Mesenchymal stem cell (in vitro differentiated cells and primary cell): ENCODE measurements at regions not wholly inside any gene's neighbourhood (a gene's known extent, or its start where the extent isn't known, plus 50 kb on each side); places are given as distances from the start of the nearest gene placed in this dataset.
A peak's percentile ranks its signal among the peaks of the same experiment; 100 is the strongest.

Experiments
- DNase-seq: peaks from one replicate; pipeline ENCODE4 v3.0.0-alpha.2; 2013
- H2AFZ ChIP-seq: one replicate; pipeline ENCODE4 v1.6.1; 2013; ENCODE audit warnings: low read depth, mild to moderate bottlenecking, control low read depth, inconsistent platforms, low read length, moderate library complexity
- H2AK5ac ChIP-seq: 2 replicates; pipeline ENCODE4 v1.6.1; 2013; ENCODE audit warnings: low read length, moderate library complexity, mild to moderate bottlenecking, inconsistent platforms; ENCODE audit not compliant: severe bottlenecking
- H2BK120ac ChIP-seq: one replicate; pipeline ENCODE4 v1.6.1; 2013; ENCODE audit warnings: low read depth, mild to moderate bottlenecking, inconsistent platforms, low read length, moderate library complexity
- H2BK12ac ChIP-seq, 2 experiments: one replicate each; pipeline ENCODE4 v1.6.1; 2013; ENCODE audit warnings: inconsistent platforms in 2 of 2, low read length in 2 of 2, mild to moderate bottlenecking in 2 of 2, moderate library complexity in 2 of 2, control low read depth in 1 of 2
- H2BK15ac ChIP-seq: one replicate; pipeline ENCODE4 v1.6.1; 2013; ENCODE audit warnings: mild to moderate bottlenecking, low read depth, inconsistent platforms; ENCODE audit not compliant: poor library complexity, severe bottlenecking
- H2BK5ac ChIP-seq: 2 replicates; pipeline ENCODE4 v1.6.1; 2013; ENCODE audit warnings: low read depth, mild to moderate bottlenecking, low read length, control low read depth, inconsistent platforms; ENCODE audit not compliant: poor library complexity, severe bottlenecking
- H3K14ac ChIP-seq, 2 experiments: one replicate each; pipeline ENCODE4 v1.6.1; 2013; ENCODE audit warnings: inconsistent platforms in 2 of 2, low read length in 2 of 2, control low read depth in 1 of 2, mild to moderate bottlenecking in 1 of 2, moderate library complexity in 1 of 2
- H3K18ac ChIP-seq, 2 experiments: one replicate each; pipeline ENCODE4 v1.6.1; 2013; ENCODE audit warnings: inconsistent platforms in 2 of 2, low read length in 2 of 2, control low read depth in 1 of 2, low read depth in 1 of 2, mild to moderate bottlenecking in 1 of 2
- H3K23ac ChIP-seq, 2 experiments: one replicate each; pipeline ENCODE4 v1.6.1; 2013; ENCODE audit warnings: inconsistent platforms in 2 of 2, low read length in 2 of 2, mild to moderate bottlenecking in 2 of 2, moderate library complexity in 2 of 2, control low read depth in 1 of 2
- H3K27ac ChIP-seq: 2 replicates; pipeline ENCODE4 v1.5.1; 2013; ENCODE audit warnings: mild to moderate bottlenecking, moderate library complexity, low read length, control low read depth, inconsistent platforms; ENCODE audit not compliant: poor library complexity, severe bottlenecking
- H3K27me3 ChIP-seq, 2 experiments: 2 replicates each; pipeline versions ENCODE4 v1.6.1 to v1.7.0; 2013; ENCODE audit warnings: low read length in 2 of 2, mild to moderate bottlenecking in 2 of 2, moderate library complexity in 2 of 2, control low read depth in 1 of 2, inconsistent platforms in 1 of 2; ENCODE audit not compliant: control insufficient read depth in 1 of 2, insufficient read depth in 1 of 2
- H3K36me3 ChIP-seq, 2 experiments: 2 replicates each; pipeline versions ENCODE4 v1.6.1 to v1.7.0; 2013; ENCODE audit warnings: low read length in 2 of 2, control low read depth in 1 of 2, inconsistent platforms in 1 of 2, low read depth in 1 of 2, mild to moderate bottlenecking in 1 of 2; ENCODE audit not compliant: insufficient read depth in 2 of 2, control insufficient read depth in 1 of 2
- H3K4ac ChIP-seq, 2 experiments: one replicate each; pipeline ENCODE4 v1.6.1; 2013; ENCODE audit warnings: inconsistent platforms in 2 of 2, low read length in 2 of 2, mild to moderate bottlenecking in 2 of 2, moderate library complexity in 2 of 2, control low read depth in 1 of 2, low read depth in 1 of 2
- H3K4me1 ChIP-seq: 2 replicates; pipeline ENCODE4 v1.6.1; 2013; ENCODE audit warnings: low read depth, low read length, control low read depth; ENCODE audit not compliant: control insufficient read depth, insufficient read depth
- H3K4me2 ChIP-seq: 2 replicates; pipeline ENCODE4 v1.6.1; 2013; ENCODE audit warnings: low read length, mild to moderate bottlenecking, inconsistent platforms; ENCODE audit not compliant: poor library complexity, severe bottlenecking
- H3K4me3 ChIP-seq, 2 experiments: 2 replicates each; pipeline versions ENCODE4 v1.5.1 to v1.7.0; 2013; ENCODE audit warnings: low read length in 2 of 2, mild to moderate bottlenecking in 2 of 2, control low read depth in 1 of 2, low read depth in 1 of 2; ENCODE audit not compliant: insufficient read depth in 1 of 2
- H3K79me1 ChIP-seq: replicated peaks from 2 replicates; pipeline ENCODE4 v1.6.1; 2013; ENCODE audit warnings: mild to moderate bottlenecking, control low read depth, low read length, inconsistent platforms; ENCODE audit not compliant: poor library complexity, severe bottlenecking
- H3K9ac ChIP-seq: 2 replicates; pipeline ENCODE4 v1.7.0; 2013; ENCODE audit warnings: mild to moderate bottlenecking, low read length, moderate library complexity
- H3K9me3 ChIP-seq: 2 replicates; pipeline ENCODE4 v1.7.0; 2013; ENCODE audit warnings: mild to moderate bottlenecking, low read length; ENCODE audit not compliant: control insufficient read depth
- H4K8ac ChIP-seq: one replicate; pipeline ENCODE4 v1.6.1; 2013; ENCODE audit warnings: inconsistent platforms, mild to moderate bottlenecking, low read length, moderate library complexity
- H4K91ac ChIP-seq: one replicate; pipeline ENCODE4 v1.6.1; 2013; ENCODE audit warnings: mild to moderate bottlenecking, low read length, inconsistent platforms
- WGBS: methylation state at CpG from one replicate; pipeline ENCODE4 v1.1.7; 2013; ENCODE audit warnings: mixed read lengths; 5-methylcytosine and 5-hydroxymethylcytosine counted together

- Histone ChIP-seq H4K8ac (no peak overlapping the region), H2BK5ac (no peak overlapping the region), H3K4me3 (no peak overlapping the region), H2BK12ac (no peak overlapping the region), H3K36me3 (no peaks in the 10 kb centered on the region), H2AK5ac (no peak overlapping the region), H3K4me2 (no peak overlapping the region), H4K91ac (no peak overlapping the region), H3K18ac (no peak overlapping the region), H3K4ac (no peak overlapping the region), H2BK15ac (no peak overlapping the region), H3K27ac (no peak overlapping the region), H3K4me1 (no peaks in the 10 kb centered on the region), H3K14ac (no peak overlapping the region), H3K9ac (no peak overlapping the region), H3K27me3 (no peaks in the 10 kb centered on the region), H3K9me3 (no peaks in the 10 kb centered on the region), H3K79me1 (no peaks in the 10 kb centered on the region), H2BK120ac (no peak overlapping the region), H3K23ac (no peak overlapping the region), H2AFZ (no peak overlapping the region)
- DNase-seq, result no peak
Observed at GRCh38 chr4:89486673-89487072, 179.1 kb upstream of the GPRIN3 start.

GRCh38 chr4:89486042-89486441 lies 178.4 kb upstream of the GPRIN3 start:
- Histone ChIP-seq H2BK5ac (no peak overlapping the region), H3K4ac (no peak overlapping the region), H4K8ac (no peak overlapping the region), H2AK5ac (no peak overlapping the region), H2BK120ac (no peak overlapping the region), H3K79me1 (no peaks in the 10 kb centered on the region), H2BK12ac (no peak overlapping the region), H3K23ac (no peak overlapping the region), H3K4me1 (no peaks in the 10 kb centered on the region), H2AFZ (no peak overlapping the region), H4K91ac (no peak overlapping the region), H3K4me2 (no peak overlapping the region), H3K14ac (no peak overlapping the region), H3K9me3 (no peaks in the 10 kb centered on the region), H3K27me3 (no peaks in the 10 kb centered on the region), H3K9ac (no peak overlapping the region), H3K36me3 (no peaks in the 10 kb centered on the region), H3K18ac (no peak overlapping the region), H3K27ac (no peak overlapping the region), H2BK15ac (no peak overlapping the region), H3K4me3 (no peak overlapping the region)
- DNase-seq, result peak; percentile 54
- 37% methylated on average over 2 of the region's 3 CpGs for WGBS

- Histone ChIP-seq H3K27ac (no peak overlapping the region), H2AK5ac (no peak overlapping the region), H3K23ac (no peak overlapping the region), H2AFZ (no peak overlapping the region), H3K27me3 (no peaks in the 10 kb centered on the region), H3K18ac (no peak overlapping the region), H2BK5ac (no peak overlapping the region), H2BK120ac (no peak overlapping the region), H2BK12ac (no peak overlapping the region), H3K36me3 (no peaks in the 10 kb centered on the region), H3K4me1 (no peaks in the 10 kb centered on the region), H3K9me3 (no peaks in the 10 kb centered on the region), H3K9ac (no peak overlapping the region), H3K14ac (no peak overlapping the region), H3K4ac (no peak overlapping the region), H3K4me2 (no peak overlapping the region), H4K8ac (no peak overlapping the region), H3K4me3 (no peak overlapping the region), H4K91ac (no peak overlapping the region), H3K79me1 (no peaks in the 10 kb centered on the region), H2BK15ac (no peak overlapping the region)
- no peak for DNase-seq
- WGBS, result 88% methylated on average over 2 of the region's 2 CpGs
Observed at GRCh38 chr4:89483833-89484232, 176.2 kb upstream of the GPRIN3 start.

- Histone ChIP-seq H2BK12ac (no peak overlapping the region), H3K18ac (no peak overlapping the region), H2AK5ac (no peak overlapping the region), H3K23ac (no peak overlapping the region), H3K4me2 (no peak overlapping the region), H3K9ac (no peak overlapping the region), H3K4ac (no peak overlapping the region), H3K9me3 (no peaks in the 10 kb centered on the region), H3K27ac (no peak overlapping the region), H3K4me1 (no peaks in the 10 kb centered on the region), H2BK5ac (no peak overlapping the region), H3K79me1 (no peaks in the 10 kb centered on the region), H4K91ac (no peak overlapping the region), H3K14ac (no peak overlapping the region), H4K8ac (no peak overlapping the region), H3K4me3 (no peak overlapping the region), H3K36me3 (no peaks in the 10 kb centered on the region), H2AFZ (no peak overlapping the region), H3K27me3 (no peaks in the 10 kb centered on the region), H2BK15ac (peak overlapping the region; percentile 60), H2BK120ac (no peak overlapping the region)
- whole genome bisulfite sequencing, result 99% methylated on average over 6 of the region's 8 CpGs
- DNase-seq, result no peak
Observed at GRCh38 chr4:89482926-89483595, 175.5 kb upstream of the GPRIN3 start.
